DOHH2 (cell line): ENCODE measurements at regions not wholly inside any gene's neighbourhood (a gene's known extent, or its start where the extent isn't known, plus 50 kb on each side); places are given as distances from the start of the nearest gene placed in this dataset.

ENCODE experiments used
- CTCF ChIP-seq: fragments of 200-600 bp; sonication (generic); IDR thresholded peaks from one replicate; pipeline ENCODE4 v1.5.1; 2014; ENCODE audit warnings: antibody characterized with exemption, mild to moderate bottlenecking, low read depth, low read length; ENCODE audit not compliant: poor library complexity, severe bottlenecking
- EZH2phosphoT487 ChIP-seq: fragments of 200-600 bp; sonication (generic); IDR thresholded peaks from 2 replicates; pipeline ENCODE4 v1.6.1; 2017; ENCODE audit warnings: borderline replicate concordance, mild to moderate bottlenecking, antibody characterized with exemption, low read length, moderate library complexity, mixed read lengths

- TF ChIP-seq CTCF = no peak
- no peak for TF ChIP-seq EZH2phosphoT487
Observed at GRCh38 chr5:109950634-109951033, 260.9 kb downstream of the MAN2A1 start.
